ENCODE measurements at regions not wholly inside any gene's neighbourhood (a gene's known extent, or its start where the extent isn't known, plus 50 kb on each side); places are given as distances from the start of the nearest gene placed in this dataset.

DNA sequence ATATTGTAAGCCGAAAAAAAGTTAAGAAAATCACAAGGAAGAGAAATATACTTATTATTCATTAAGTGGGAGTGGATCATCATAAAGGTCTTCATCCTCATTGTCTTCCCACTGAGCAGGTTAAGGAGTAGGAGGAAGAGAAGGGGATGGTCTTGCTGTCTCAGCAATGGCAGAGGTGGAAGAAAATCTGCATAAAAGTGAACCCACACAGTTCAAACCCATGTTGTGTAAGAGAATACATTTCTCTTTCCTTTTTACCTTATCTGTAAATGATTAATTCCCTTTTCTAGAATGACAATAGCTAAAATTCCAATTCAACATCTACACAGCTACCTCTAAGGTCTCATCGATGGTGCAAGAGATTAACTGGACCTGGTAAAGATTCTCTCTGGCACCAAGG is 904.6 kb downstream of the EPHA3 start:
- TF ChIP-seq POLR2A (IDR thresholded peaks at IDR 0.05; ENCODE audit: low read depth, low read length), result no peak
- TF ChIP-seq, protein P1, sequence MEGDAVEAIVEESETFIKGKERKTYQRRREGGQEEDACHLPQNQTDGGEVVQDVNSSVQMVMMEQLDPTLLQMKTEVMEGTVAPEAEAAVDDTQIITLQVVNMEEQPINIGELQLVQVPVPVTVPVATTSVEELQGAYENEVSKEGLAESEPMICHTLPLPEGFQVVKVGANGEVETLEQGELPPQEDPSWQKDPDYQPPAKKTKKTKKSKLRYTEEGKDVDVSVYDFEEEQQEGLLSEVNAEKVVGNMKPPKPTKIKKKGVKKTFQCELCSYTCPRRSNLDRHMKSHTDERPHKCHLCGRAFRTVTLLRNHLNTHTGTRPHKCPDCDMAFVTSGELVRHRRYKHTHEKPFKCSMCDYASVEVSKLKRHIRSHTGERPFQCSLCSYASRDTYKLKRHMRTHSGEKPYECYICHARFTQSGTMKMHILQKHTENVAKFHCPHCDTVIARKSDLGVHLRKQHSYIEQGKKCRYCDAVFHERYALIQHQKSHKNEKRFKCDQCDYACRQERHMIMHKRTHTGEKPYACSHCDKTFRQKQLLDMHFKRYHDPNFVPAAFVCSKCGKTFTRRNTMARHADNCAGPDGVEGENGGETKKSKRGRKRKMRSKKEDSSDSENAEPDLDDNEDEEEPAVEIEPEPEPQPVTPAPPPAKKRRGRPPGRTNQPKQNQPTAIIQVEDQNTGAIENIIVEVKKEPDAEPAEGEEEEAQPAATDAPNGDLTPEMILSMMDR (IDR thresholded peaks at IDR 0.05; ENCODE audit: extremely low read depth in 1 of 2, insufficient read depth in 1 of 2, low read depth in 1 of 2, low read length in 2 of 2), result no peak
- no peak for TF ChIP-seq POLR2AphosphoS5 (IDR thresholded peaks at IDR 0.05; ENCODE audit: insufficient read depth, low read depth, low read length)

Measured in endothelial cell of umbilical vein (primary cell).